ENCODE measurements at regions not wholly inside any gene's neighbourhood (a gene's known extent, or its start where the extent isn't known, plus 50 kb on each side); places are given as distances from the start of the nearest gene placed in this dataset.

DNA sequence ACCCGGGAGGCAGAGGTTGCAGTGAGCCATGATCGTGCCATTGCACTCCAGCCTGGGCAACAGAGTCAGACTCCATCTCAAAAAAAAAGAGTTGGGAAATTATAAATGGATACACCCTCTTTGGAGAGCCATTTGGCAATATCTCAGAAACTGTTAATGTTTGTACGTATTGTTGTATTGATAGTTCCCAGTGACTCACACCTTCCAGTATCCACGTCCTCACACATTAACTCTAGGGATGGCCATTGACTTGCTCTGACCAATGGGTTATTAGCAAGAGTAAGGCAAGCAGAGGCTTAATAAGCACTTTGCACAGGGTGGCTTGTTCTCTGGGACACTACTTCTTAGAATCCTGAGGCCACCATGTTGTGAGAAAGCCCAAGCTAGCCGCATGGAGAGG is 107.6 kb upstream of the LHX1 start:
- Histone ChIP-seq H4K20me1 (ENCODE audit: insufficient read depth, low read length) (no peaks in the 10 kb centered on the region), H3K79me2 (ENCODE audit: insufficient read depth, low read length) (no peaks in the 10 kb centered on the region), H3K4me2 (replicated peaks; ENCODE audit: extremely low read depth, low read length, poor library complexity, severe bottlenecking) (no peak overlapping the region), H3K36me3 (replicated peaks in 1 of 2; ENCODE audit: control insufficient read depth in 1 of 2, insufficient read depth in 2 of 2, low read length in 2 of 2) (no peaks in the 10 kb centered on the region), H3K4me3 (replicated peaks in 1 of 3; ENCODE audit: low read depth in 2 of 3, low read length in 3 of 3) (no peak overlapping the region), H2AFZ (ENCODE audit: insufficient read depth, low read depth, low read length, poor library complexity, severe bottlenecking) (no peak overlapping the region), H3K27ac (ENCODE audit: low read depth in 1 of 2, low read length in 2 of 2) (no peak overlapping the region), H3K27me3 (ENCODE audit: control insufficient read depth in 2 of 2, insufficient read depth in 2 of 2, low read length in 2 of 2) (peaks cover 0 to 8% of the 10 kb centered on the region in 2 donors), H3K9me3 (replicated peaks in 1 of 2; ENCODE audit: control insufficient read depth in 1 of 2, insufficient read depth in 1 of 2, low read length in 2 of 2) (no peaks in the 10 kb centered on the region), H3K9ac (ENCODE audit: insufficient read depth, low read length, poor library complexity, severe bottlenecking) (no peak overlapping the region), H3K4me1 (ENCODE audit: control insufficient read depth in 1 of 2, insufficient read depth in 2 of 2, low read length in 2 of 2) (no peaks in the 10 kb centered on the region)
- 92% methylated on average over 4 of the region's 5 CpGs for WGBS (ENCODE audit: insufficient coverage)
- no peaks in the 10 kb centered on the region for H3K4me1 Mint-ChIP-seq
- no peaks in the 10 kb centered on the region for H3K36me3 Mint-ChIP-seq
- H3K4me3 Mint-ChIP-seq: no peak overlapping the region
- intact Hi-C loops (cut with micrococcal nuclease): no loop called here
- H3K27me3 Mint-ChIP-seq (ENCODE audit: low read depth in 3 of 3): peaks cover 33 to 39% (median 35%) of the 10 kb centered on the region in 3 donors
- DNase-seq: no peak
- no peak overlapping the region for H3K27ac Mint-ChIP-seq
- peaks cover 0 to 6% (median 2%) of the 10 kb centered on the region in 7 donors for H3K9me3 Mint-ChIP-seq
- TF ChIP-seq, protein P1, sequence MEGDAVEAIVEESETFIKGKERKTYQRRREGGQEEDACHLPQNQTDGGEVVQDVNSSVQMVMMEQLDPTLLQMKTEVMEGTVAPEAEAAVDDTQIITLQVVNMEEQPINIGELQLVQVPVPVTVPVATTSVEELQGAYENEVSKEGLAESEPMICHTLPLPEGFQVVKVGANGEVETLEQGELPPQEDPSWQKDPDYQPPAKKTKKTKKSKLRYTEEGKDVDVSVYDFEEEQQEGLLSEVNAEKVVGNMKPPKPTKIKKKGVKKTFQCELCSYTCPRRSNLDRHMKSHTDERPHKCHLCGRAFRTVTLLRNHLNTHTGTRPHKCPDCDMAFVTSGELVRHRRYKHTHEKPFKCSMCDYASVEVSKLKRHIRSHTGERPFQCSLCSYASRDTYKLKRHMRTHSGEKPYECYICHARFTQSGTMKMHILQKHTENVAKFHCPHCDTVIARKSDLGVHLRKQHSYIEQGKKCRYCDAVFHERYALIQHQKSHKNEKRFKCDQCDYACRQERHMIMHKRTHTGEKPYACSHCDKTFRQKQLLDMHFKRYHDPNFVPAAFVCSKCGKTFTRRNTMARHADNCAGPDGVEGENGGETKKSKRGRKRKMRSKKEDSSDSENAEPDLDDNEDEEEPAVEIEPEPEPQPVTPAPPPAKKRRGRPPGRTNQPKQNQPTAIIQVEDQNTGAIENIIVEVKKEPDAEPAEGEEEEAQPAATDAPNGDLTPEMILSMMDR (IDR thresholded peaks at IDR 0.05): no peak

DNA sequence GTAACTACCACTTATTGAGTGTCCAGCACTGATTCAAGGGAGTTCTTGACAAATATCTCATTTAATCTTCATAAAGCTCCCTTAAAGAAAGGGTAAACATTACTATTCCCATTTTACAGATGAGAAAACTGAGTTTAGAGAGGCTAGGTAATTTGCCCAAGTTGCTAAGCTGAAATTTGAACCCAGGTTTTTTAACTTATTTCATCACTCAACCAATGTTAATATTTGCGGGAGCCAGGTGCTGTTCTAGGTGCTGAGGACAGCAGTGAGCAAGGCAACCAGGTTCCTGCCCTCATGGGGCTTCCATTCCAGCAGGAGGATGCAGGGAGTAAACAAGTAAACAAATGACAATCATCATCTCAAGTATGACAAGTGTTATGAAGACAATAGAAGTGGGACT is 104.0 kb upstream of the LHX1 start:
- Histone ChIP-seq H3K9ac (ENCODE audit: insufficient read depth, low read length, poor library complexity, severe bottlenecking) (no peak overlapping the region), H3K27ac (ENCODE audit: low read depth in 1 of 2, low read length in 2 of 2) (no peak overlapping the region), H3K9me3 (replicated peaks in 1 of 2; ENCODE audit: control insufficient read depth in 1 of 2, insufficient read depth in 1 of 2, low read length in 2 of 2) (no peaks in the 10 kb centered on the region), H2AFZ (ENCODE audit: insufficient read depth, low read depth, low read length, poor library complexity, severe bottlenecking) (no peak overlapping the region), H3K4me3 (replicated peaks in 1 of 3; ENCODE audit: low read depth in 2 of 3, low read length in 3 of 3) (no peak overlapping the region), H4K20me1 (ENCODE audit: insufficient read depth, low read length) (no peaks in the 10 kb centered on the region), H3K4me2 (replicated peaks; ENCODE audit: extremely low read depth, low read length, poor library complexity, severe bottlenecking) (no peak overlapping the region), H3K36me3 (replicated peaks in 1 of 2; ENCODE audit: control insufficient read depth in 1 of 2, insufficient read depth in 2 of 2, low read length in 2 of 2) (no peaks in the 10 kb centered on the region), H3K4me1 (ENCODE audit: control insufficient read depth in 1 of 2, insufficient read depth in 2 of 2, low read length in 2 of 2) (no peaks in the 10 kb centered on the region), H3K79me2 (ENCODE audit: insufficient read depth, low read length) (no peaks in the 10 kb centered on the region), H3K27me3 (ENCODE audit: control insufficient read depth in 2 of 2, insufficient read depth in 2 of 2, low read length in 2 of 2) (peaks cover 0 to 5% of the 10 kb centered on the region in 2 donors)
- Mint-ChIP-seq H3K36me3 (no peaks in the 10 kb centered on the region), H3K4me1 (no peaks in the 10 kb centered on the region), H3K27me3 (ENCODE audit: low read depth in 3 of 3) (peaks cover 15 to 28% (median 22%) of the 10 kb centered on the region in 3 donors), H3K4me3 (no peak overlapping the region), H3K9me3 (peaks cover 3 to 10% (median 7%) of the 10 kb centered on the region in 7 donors), H3K27ac (no peak overlapping the region)
- no peak for DNase-seq
- TF ChIP-seq, protein P1 (IDR thresholded peaks at IDR 0.05): no peak
- no CpG with 5 or more reads among the region's 1 CpG for WGBS (ENCODE audit: insufficient coverage)
- intact Hi-C loops (cut with micrococcal nuclease): no loop called here
